NCI-H2107 treated with DMSO at 0.1 percent for 48 hours (cell line): ENCODE measurements at regions not wholly inside any gene's neighbourhood (a gene's known extent, or its start where the extent isn't known, plus 50 kb on each side); places are given as distances from the start of the nearest gene placed in this dataset.
"Not testable (repeated sequence)": the region's sequence is repeated elsewhere in the genome, so short reads cannot be mapped to it uniquely, and the experiment has no call there.

ENCODE experiments used
- DNase-seq: peaks from one replicate; lab custom pipeline; 2025; ENCODE audit not compliant: unreplicated experiment; lab: John Stamatoyannopoulos, UW

GRCh38 chr5:97918620-97919019 lies 735.6 kb upstream of the RIOK2 start:
- DNase-seq: no peak

GRCh38 chr5:97919719-97920118 lies 736.7 kb upstream of the RIOK2 start:
- no peak for DNase-seq

GRCh38 chr5:97922776-97923175 lies 739.7 kb upstream of the RIOK2 start:
- no peak for DNase-seq

GRCh38 chr5:97923496-97923895 lies 740.4 kb upstream of the RIOK2 start:
- no peak for DNase-seq

GRCh38 chr5:97923997-97924396 lies 741.0 kb upstream of the RIOK2 start:
- DNase-seq: no peak

- DNase-seq: no peak
Measured at GRCh38 chr5:97929383-97929782, 746.3 kb upstream of the RIOK2 start.

- DNase-seq: no peak
Measured at GRCh38 chr5:97931829-97932228, 748.8 kb upstream of the RIOK2 start.

- no peak for DNase-seq
Measured at GRCh38 chr5:97936231-97936630, 753.2 kb upstream of the RIOK2 start.

- no peak for DNase-seq
Measured at GRCh38 chr5:97937846-97938245, 754.8 kb upstream of the RIOK2 start.

GRCh38 chr5:97943036-97943435 lies 760.0 kb upstream of the RIOK2 start:
- DNase-seq: no peak

GRCh38 chr5:97951139-97951538 lies 768.1 kb upstream of the RIOK2 start:
- DNase-seq: no peak

GRCh38 chr5:97955450-97955849 lies 772.4 kb upstream of the RIOK2 start:
- no peak for DNase-seq

- no peak for DNase-seq
Measured at GRCh38 chr5:97967292-97967691, 784.2 kb upstream of the RIOK2 start.

- no peak for DNase-seq
Measured at GRCh38 chr5:97968346-97968745, 785.3 kb upstream of the RIOK2 start.

GRCh38 chr5:97979740-97980139 lies 793.7 kb upstream of the RGMB start:
- DNase-seq: no peak

- no peak for DNase-seq
Measured at GRCh38 chr5:97980291-97980690, 793.2 kb upstream of the RGMB start.

- DNase-seq: no peak
Measured at GRCh38 chr5:97986069-97986468, 787.4 kb upstream of the RGMB start.

- no peak for DNase-seq
Measured at GRCh38 chr5:97991236-97991635, 782.2 kb upstream of the RGMB start.

GRCh38 chr5:97998941-97999340 lies 774.5 kb upstream of the RGMB start:
- DNase-seq: no peak

- DNase-seq: no peak
Measured at GRCh38 chr5:98004463-98004862, 769.0 kb upstream of the RGMB start.

- DNase-seq: no peak
Measured at GRCh38 chr5:98016771-98017170, 756.7 kb upstream of the RGMB start.

- DNase-seq: not testable (repeated sequence)
Measured at GRCh38 chr5:98030273-98030672, 743.2 kb upstream of the RGMB start.

GRCh38 chr5:98031036-98031435 lies 742.4 kb upstream of the RGMB start:
- not testable (repeated sequence) for DNase-seq

- no peak for DNase-seq
Measured at GRCh38 chr5:98031496-98031895, 742.0 kb upstream of the RGMB start.
